ENCODE measurements at regions not wholly inside any gene's neighbourhood (a gene's known extent, or its start where the extent isn't known, plus 50 kb on each side); places are given as distances from the start of the nearest gene placed in this dataset.
A peak's percentile ranks its signal among the peaks of the same experiment; 100 is the strongest.

DNA sequence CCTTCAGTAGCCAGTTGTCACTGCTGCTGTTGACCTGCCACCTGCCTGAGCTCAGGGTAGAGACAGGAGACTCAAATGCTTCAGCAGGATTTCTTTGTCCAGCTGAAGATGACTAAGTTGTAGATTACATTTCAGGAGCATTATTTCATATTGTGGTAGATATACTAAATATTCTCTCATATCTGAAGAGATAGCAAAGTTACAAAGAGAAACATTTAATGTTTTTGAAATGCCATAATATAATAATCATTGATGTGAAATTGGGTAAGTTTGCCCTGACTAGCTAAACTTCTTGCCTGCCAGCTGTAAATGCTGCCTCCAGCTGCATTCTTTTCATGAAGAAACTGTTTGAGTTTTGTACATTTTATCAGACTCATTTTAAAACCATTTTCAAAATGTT is 247.6 kb upstream of the CNKSR2 start:
- no peak for TF ChIP-seq POLR2A (IDR thresholded peaks at IDR 0.05)
- TF ChIP-seq POLR2AphosphoS5 (IDR thresholded peaks at IDR 0.05), result no peak
- no peak for TF ChIP-seq EP300 (IDR thresholded peaks at IDR 0.05)
- TF ChIP-seq, protein P1, sequence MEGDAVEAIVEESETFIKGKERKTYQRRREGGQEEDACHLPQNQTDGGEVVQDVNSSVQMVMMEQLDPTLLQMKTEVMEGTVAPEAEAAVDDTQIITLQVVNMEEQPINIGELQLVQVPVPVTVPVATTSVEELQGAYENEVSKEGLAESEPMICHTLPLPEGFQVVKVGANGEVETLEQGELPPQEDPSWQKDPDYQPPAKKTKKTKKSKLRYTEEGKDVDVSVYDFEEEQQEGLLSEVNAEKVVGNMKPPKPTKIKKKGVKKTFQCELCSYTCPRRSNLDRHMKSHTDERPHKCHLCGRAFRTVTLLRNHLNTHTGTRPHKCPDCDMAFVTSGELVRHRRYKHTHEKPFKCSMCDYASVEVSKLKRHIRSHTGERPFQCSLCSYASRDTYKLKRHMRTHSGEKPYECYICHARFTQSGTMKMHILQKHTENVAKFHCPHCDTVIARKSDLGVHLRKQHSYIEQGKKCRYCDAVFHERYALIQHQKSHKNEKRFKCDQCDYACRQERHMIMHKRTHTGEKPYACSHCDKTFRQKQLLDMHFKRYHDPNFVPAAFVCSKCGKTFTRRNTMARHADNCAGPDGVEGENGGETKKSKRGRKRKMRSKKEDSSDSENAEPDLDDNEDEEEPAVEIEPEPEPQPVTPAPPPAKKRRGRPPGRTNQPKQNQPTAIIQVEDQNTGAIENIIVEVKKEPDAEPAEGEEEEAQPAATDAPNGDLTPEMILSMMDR (IDR thresholded peaks at IDR 0.05), result no peak
- ATAC-seq, result no peak
- H3K27ac ChIP-seq, result no peak overlapping the region
- no peaks in the 10 kb centered on the region for H3K9me3 ChIP-seq
- H3K36me3 ChIP-seq, result no peaks in the 10 kb centered on the region
- H3K27me3 ChIP-seq, result no peaks in the 10 kb centered on the region
- H3K4me1 ChIP-seq, result no peaks in the 10 kb centered on the region
- H3K4me3 ChIP-seq, result no peak overlapping the region

DNA sequence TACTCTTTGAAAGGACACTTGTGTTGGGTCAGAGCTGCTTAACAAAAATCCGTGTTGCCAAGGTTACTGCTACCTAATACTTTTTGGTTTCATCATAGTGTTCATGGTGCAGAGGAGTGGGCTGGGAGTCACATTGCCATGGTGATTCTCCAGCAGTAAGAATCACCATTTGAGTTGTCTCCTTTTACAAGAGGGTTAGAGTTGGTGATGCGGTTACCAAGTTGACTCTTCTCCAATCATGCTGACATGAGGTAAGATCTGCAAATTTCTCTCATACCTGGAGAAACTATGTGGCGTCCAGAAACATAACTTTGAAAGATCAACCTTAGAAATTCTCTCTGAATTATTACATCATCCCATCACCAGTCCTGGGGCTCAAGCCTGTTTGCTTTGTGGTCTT is 242.9 kb upstream of the CNKSR2 start:
- no peak for TF ChIP-seq EP300 (IDR thresholded peaks at IDR 0.05)
- no peak for TF ChIP-seq POLR2AphosphoS5 (IDR thresholded peaks at IDR 0.05)
- TF ChIP-seq POLR2A (IDR thresholded peaks at IDR 0.05), result no peak
- TF ChIP-seq, protein P1 (IDR thresholded peaks at IDR 0.05), result no peak
- ATAC-seq, result no peak
- H3K9me3 ChIP-seq, result no peaks in the 10 kb centered on the region
- no peaks in the 10 kb centered on the region for H3K36me3 ChIP-seq
- WGBS, 2 donors (ENCODE audit: low coverage in 1 of 2), result 76 to 83% methylated on average over 2 of the region's 3 CpGs
- no peak overlapping the region for H3K27ac ChIP-seq
- no peaks in the 10 kb centered on the region for H3K27me3 ChIP-seq
- no peak overlapping the region for H3K4me3 ChIP-seq
- no peaks in the 10 kb centered on the region for H3K4me1 ChIP-seq

DNA sequence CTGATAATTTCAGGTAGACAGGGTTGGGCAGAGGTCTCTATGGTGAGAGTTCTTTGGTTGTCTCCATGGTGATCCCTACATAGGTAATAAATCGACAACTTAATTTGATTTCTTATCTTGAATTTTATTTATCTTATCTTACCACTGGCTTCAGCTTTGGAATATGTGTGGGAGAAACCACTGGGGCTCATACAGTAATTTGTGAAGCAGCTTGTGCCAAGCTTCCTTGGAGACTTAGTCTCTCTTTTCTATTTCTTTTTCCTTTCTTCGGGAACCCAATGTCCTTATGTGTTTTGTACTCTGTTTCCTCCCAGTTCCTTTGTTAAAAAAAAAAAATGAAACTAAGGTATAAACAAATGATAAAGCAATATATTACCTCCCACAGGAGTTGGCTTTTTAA is 242.4 kb upstream of the CNKSR2 start:
- WGBS, 2 donors (ENCODE audit: low coverage in 1 of 2), result 14 to 85% methylated on average over 1 to 2 of the region's 2 CpGs
- no peak for ATAC-seq
- H3K27ac ChIP-seq, result no peak overlapping the region
- H3K4me1 ChIP-seq, result no peaks in the 10 kb centered on the region
- H3K9me3 ChIP-seq, result no peaks in the 10 kb centered on the region
- H3K27me3 ChIP-seq, result no peaks in the 10 kb centered on the region
- no peaks in the 10 kb centered on the region for H3K36me3 ChIP-seq
- TF ChIP-seq POLR2AphosphoS5 (IDR thresholded peaks at IDR 0.05) (no peak), EP300 (IDR thresholded peaks at IDR 0.05) (no peak), POLR2A (IDR thresholded peaks at IDR 0.05) (no peak)
- TF ChIP-seq, protein P1 (IDR thresholded peaks at IDR 0.05), result no peak
- no peak overlapping the region for H3K4me3 ChIP-seq

DNA sequence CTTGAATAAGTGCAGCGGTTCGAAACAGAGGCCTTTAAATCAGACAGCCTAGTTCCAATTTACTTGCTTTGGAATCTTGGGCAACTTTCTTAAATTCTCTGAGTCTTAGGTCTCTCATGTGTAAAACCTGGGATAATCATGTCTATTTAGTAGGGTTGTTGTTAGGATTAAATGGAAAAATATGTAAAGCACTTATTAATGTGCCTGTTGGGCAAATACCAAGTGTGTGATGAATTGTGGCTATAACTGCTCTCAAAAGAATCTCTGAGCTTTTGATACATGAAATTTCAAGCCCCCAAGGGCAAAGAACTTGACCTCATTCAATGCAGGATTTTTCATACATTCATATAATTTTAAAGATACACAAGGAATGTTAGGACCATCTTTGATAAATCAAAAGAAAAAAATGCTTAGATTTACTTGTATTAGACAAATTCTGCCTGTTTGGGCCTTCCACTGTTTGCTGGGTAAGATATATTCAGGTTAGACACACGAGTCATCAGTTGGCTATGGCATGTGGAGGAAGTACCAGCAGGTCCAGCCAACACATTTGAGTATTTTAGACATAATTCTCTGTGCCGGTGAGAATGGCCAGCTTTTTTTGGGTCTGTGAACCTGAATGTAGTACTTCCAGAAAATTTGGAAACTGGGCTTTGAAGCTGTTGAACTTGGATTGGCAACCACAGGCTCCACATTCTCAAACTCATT is 241.4 kb upstream of the CNKSR2 start:
- WGBS, 2 donors (ENCODE audit: low coverage in 1 of 2), result 7 to 59% methylated on average over 2 to 4 of the region's 4 CpGs
- no peaks in the 10 kb centered on the region for H3K27me3 ChIP-seq
- H3K36me3 ChIP-seq, result no peaks in the 10 kb centered on the region
- H3K4me3 ChIP-seq, result no peak overlapping the region
- H3K4me1 ChIP-seq, result no peaks in the 10 kb centered on the region
- no peaks in the 10 kb centered on the region for H3K9me3 ChIP-seq
- no peak for TF ChIP-seq EP300 (IDR thresholded peaks at IDR 0.05)
- TF ChIP-seq, protein P1 (IDR thresholded peaks at IDR 0.05), result no peak
- ATAC-seq, result no peak
- H3K27ac ChIP-seq, result no peak overlapping the region

DNA sequence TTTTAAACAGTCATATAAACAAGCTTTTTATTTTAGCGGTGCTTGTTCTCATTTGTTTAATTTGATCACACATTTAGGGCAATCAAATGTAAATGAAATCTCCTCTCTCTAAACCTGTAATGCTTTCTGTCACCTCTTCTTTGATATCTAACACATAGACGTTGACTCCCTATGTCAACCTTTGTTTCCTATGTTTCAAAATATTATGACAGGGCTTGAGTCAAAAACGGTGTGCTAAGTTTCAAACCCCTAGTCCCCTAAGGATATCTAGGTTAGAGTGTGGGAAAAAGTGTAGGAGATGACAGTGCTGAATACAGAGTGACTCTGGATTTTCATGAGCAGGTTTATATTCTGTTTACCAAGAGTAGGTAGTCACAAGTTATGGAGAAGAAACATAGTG is 224.0 kb upstream of the CNKSR2 start:
- Histone ChIP-seq H3K27me3 (no peaks in the 10 kb centered on the region), H3K4me3 (no peak overlapping the region), H3K4me1 (peaks cover 0 to 34% (median 0%) of the 10 kb centered on the region in 3 donors), H3K9me3 (no peaks in the 10 kb centered on the region), H3K36me3 (no peaks in the 10 kb centered on the region), H3K27ac (peak overlapping the region; percentile 11 to 60 (median 36))
- no peak for ATAC-seq
- WGBS, 2 donors (ENCODE audit: low coverage in 1 of 2), result 32 to 54% methylated on average over 3 of the region's 3 CpGs
- TF ChIP-seq POLR2AphosphoS5 (IDR thresholded peaks at IDR 0.05) (no peak), EP300 (IDR thresholded peaks at IDR 0.05) (no peak), POLR2A (IDR thresholded peaks at IDR 0.05) (no peak)
- TF ChIP-seq, protein P1 (IDR thresholded peaks at IDR 0.05), result no peak
